Spleen (tissue), 7 donors: ENCODE measurements at regions not wholly inside any gene's neighbourhood (a gene's known extent, or its start where the extent isn't known, plus 50 kb on each side); places are given as distances from the start of the nearest gene placed in this dataset.

Experiments used
- POLR2A ChIP-seq, 3 donors: fragments of 450-650 bp; IDR thresholded peaks; one replicate each; pipeline ENCODE4 v1.5.1; 2017; ENCODE audit warnings: antibody characterized with exemption in 3 of 3, mild to moderate bottlenecking in 1 of 3
- TF ChIP-seq, protein P1 (sequence below), 11 experiments: fragments of 200-600 bp in 7 of 11; fragments of 450-650 bp in 4 of 11; sonication (generic) in 4 of 11; IDR thresholded peaks in 8 of 11; conservative IDR thresholded peaks in 3 of 11; 1 replicate in 7 of 11; 2 replicates in 4 of 11; pipeline versions ENCODE4 v1.4.0 to v1.8.0; 2016 to 2021; ENCODE audit warnings: antibody characterized with exemption in 11 of 11, inconsistent platforms in 4 of 11, mild to moderate bottlenecking in 1 of 11
- donor health status: DM: no; HTN: no; CAD: no; lungs with moderate emphysema.
- donor health status: DM: no; HTN: no; CAD: no.
- donor health status: DM: no; HTN: no; CAD: no.

DNA sequence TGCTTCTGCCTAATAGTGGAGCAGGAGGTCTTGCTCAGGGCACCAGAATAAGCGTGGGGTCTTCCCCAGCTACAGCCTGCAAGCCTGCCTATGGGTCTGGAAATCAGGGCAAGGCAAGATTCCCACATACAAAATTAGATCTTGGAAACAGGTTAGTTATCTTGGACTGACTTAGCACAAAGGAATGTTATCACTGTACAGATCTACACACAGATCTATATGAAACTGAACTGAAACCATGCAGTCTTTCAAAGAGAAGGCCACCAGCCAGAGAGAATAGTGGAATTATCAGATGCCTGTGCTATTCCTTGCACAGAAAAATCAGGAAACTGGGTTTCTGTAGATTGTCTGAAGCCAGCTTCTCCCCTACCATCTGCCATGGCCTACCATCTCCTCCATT is 585.7 kb downstream of the ACTL7B start:
- TF ChIP-seq, protein P1, sequence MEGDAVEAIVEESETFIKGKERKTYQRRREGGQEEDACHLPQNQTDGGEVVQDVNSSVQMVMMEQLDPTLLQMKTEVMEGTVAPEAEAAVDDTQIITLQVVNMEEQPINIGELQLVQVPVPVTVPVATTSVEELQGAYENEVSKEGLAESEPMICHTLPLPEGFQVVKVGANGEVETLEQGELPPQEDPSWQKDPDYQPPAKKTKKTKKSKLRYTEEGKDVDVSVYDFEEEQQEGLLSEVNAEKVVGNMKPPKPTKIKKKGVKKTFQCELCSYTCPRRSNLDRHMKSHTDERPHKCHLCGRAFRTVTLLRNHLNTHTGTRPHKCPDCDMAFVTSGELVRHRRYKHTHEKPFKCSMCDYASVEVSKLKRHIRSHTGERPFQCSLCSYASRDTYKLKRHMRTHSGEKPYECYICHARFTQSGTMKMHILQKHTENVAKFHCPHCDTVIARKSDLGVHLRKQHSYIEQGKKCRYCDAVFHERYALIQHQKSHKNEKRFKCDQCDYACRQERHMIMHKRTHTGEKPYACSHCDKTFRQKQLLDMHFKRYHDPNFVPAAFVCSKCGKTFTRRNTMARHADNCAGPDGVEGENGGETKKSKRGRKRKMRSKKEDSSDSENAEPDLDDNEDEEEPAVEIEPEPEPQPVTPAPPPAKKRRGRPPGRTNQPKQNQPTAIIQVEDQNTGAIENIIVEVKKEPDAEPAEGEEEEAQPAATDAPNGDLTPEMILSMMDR (IDR thresholded peaks at IDR 0.05 in 8 of 11, conservative IDR thresholded peaks at IDR 0.05 in 3 of 11) = no peak
- no peak for TF ChIP-seq POLR2A (IDR thresholded peaks at IDR 0.05)
